H1 (cell line): ENCODE measurements at regions not wholly inside any gene's neighbourhood (a gene's known extent, or its start where the extent isn't known, plus 50 kb on each side); places are given as distances from the start of the nearest gene placed in this dataset.

Experiments used
- ASH2L ChIP-seq: fragments of 200-600, 300-600 bp; sonication (generic); IDR thresholded peaks from one replicate; pipeline ENCODE4 v1.7.1; 2017; ENCODE audit warnings: low read length
- BRCA1 ChIP-seq: IDR thresholded peaks from 2 replicates; pipeline ENCODE4 v1.6.1; 2012; ENCODE audit warnings: low read depth, low read length, improper control_type of control experiment
- CTCF ChIP-seq, 3 experiments: IDR thresholded peaks; 1 replicate in 2 of 3; 2 replicates in 1 of 3; pipeline versions ENCODE4 v1.5.1 to v1.6.1; 2011; ENCODE audit warnings: low read length in 3 of 3, mild to moderate bottlenecking in 3 of 3, inconsistent platforms in 2 of 3, low read depth in 1 of 3, moderate library complexity in 1 of 3; ENCODE audit not compliant: insufficient read depth in 1 of 3; ENCODE audit errors: control extremely low read depth in 1 of 3
- EGR1 ChIP-seq: IDR thresholded peaks from 2 replicates; pipeline ENCODE4 v1.6.1; 2011; ENCODE audit warnings: low read depth, low read length, borderline replicate concordance
- EZH2 ChIP-seq: fragments of 200-600 bp; sonication (generic); IDR thresholded peaks from 2 replicates; pipeline ENCODE4 v1.7.1; 2012; ENCODE audit warnings: low read depth, mild to moderate bottlenecking, moderate library complexity, low read length, inconsistent platforms; ENCODE audit not compliant: severe bottlenecking
- JUN ChIP-seq: IDR thresholded peaks from 2 replicates; pipeline ENCODE4 v1.6.1; 2011; ENCODE audit warnings: low read depth, mild to moderate bottlenecking, improper control_type of control experiment, low read length
- POLR2A ChIP-seq, 2 experiments: IDR thresholded peaks; 1 replicate in 1 of 2; 2 replicates in 1 of 2; pipeline ENCODE4 v1.6.1; 2011; ENCODE audit warnings: low read depth in 2 of 2, low read length in 2 of 2, mild to moderate bottlenecking in 2 of 2; ENCODE audit errors: control extremely low read depth in 1 of 2
- POLR2AphosphoS5 ChIP-seq: IDR thresholded peaks from 2 replicates; pipeline ENCODE4 v1.6.1; 2011; ENCODE audit warnings: low read depth, low read length
- RAD21 ChIP-seq, 2 experiments: IDR thresholded peaks in 1 of 2; conservative IDR thresholded peaks in 1 of 2; 2 replicates each; pipeline ENCODE4 v1.6.1; 2011; ENCODE audit warnings: low read depth in 2 of 2, low read length in 2 of 2, improper control_type of control experiment in 1 of 2, inconsistent platforms in 1 of 2, mild to moderate bottlenecking in 1 of 2, moderate library complexity in 1 of 2
- TAF1 ChIP-seq: IDR thresholded peaks from 2 replicates; pipeline ENCODE4 v1.6.1; 2011; ENCODE audit warnings: mild to moderate bottlenecking, low read depth, low read length
- TEAD4 ChIP-seq: IDR thresholded peaks from 2 replicates; pipeline ENCODE4 v1.6.1; 2012; ENCODE audit warnings: low read depth, low read length, inconsistent platforms, mixed read lengths
- USF2 ChIP-seq: IDR thresholded peaks from 2 replicates; pipeline ENCODE4 v1.6.1; 2011; ENCODE audit warnings: low read length, improper control_type of control experiment

- no peak for TF ChIP-seq BRCA1
- no peak for TF ChIP-seq ASH2L
- TF ChIP-seq TAF1: no peak
- no peak for TF ChIP-seq POLR2AphosphoS5
- no peak for TF ChIP-seq EZH2
- TF ChIP-seq CTCF (IDR thresholded peaks at IDR 0.05; ENCODE audit: control extremely low read depth in 1 of 3, insufficient read depth in 1 of 3, low read depth in 1 of 3, low read length in 3 of 3): no peak
- no peak for TF ChIP-seq JUN
- TF ChIP-seq POLR2A (IDR thresholded peaks at IDR 0.05; ENCODE audit: control extremely low read depth in 1 of 2, low read depth in 2 of 2, low read length in 2 of 2): no peak
- no peak for TF ChIP-seq RAD21 (IDR thresholded peaks at IDR 0.05 in 1 of 2, conservative IDR thresholded peaks at IDR 0.05 in 1 of 2; ENCODE audit: low read depth in 2 of 2, low read length in 2 of 2)
- no peak for TF ChIP-seq USF2
- TF ChIP-seq EGR1: no peak
- no peak for TF ChIP-seq TEAD4
Observed at GRCh38 chr4:64146030-64146429, 263.2 kb downstream of the TECRL start.
